ENCODE measurements at regions not wholly inside any gene's neighbourhood (a gene's known extent, or its start where the extent isn't known, plus 50 kb on each side); places are given as distances from the start of the nearest gene placed in this dataset.

GRCh38 chr6:127032971-127033370 lies 85.5 kb upstream of the RSPO3 start:
- no peak overlapping the region for H3K4me3 ChIP-seq (ENCODE audit: low read depth, low read length)
- DNase-seq (ENCODE audit: low read depth): no peak
- TF ChIP-seq MAX (IDR thresholded peaks at IDR 0.05; ENCODE audit: low read depth, low read length) (no peak), POLR2A (IDR thresholded peaks at IDR 0.05; ENCODE audit: extremely low read depth, insufficient read length) (no peak), MYC (IDR thresholded peaks at IDR 0.05; ENCODE audit: low read depth, low read length) (no peak), CTCF (IDR thresholded peaks at IDR 0.05; ENCODE audit: low read depth, low read length) (no peak)

GRCh38 chr6:127051571-127052260 lies 66.8 kb upstream of the RSPO3 start:
- no peak for DNase-seq (ENCODE audit: low read depth)
- H3K4me3 ChIP-seq (ENCODE audit: low read depth, low read length): no peak overlapping the region
- TF ChIP-seq CTCF (IDR thresholded peaks at IDR 0.05; ENCODE audit: low read depth, low read length): no peak
- TF ChIP-seq MYC (IDR thresholded peaks at IDR 0.05; ENCODE audit: low read depth, low read length): no peak
- no peak for TF ChIP-seq MAX (IDR thresholded peaks at IDR 0.05; ENCODE audit: low read depth, low read length)
- no peak for TF ChIP-seq POLR2A (IDR thresholded peaks at IDR 0.05; ENCODE audit: extremely low read depth, insufficient read length)

- no peak overlapping the region for H3K4me3 ChIP-seq (ENCODE audit: low read depth, low read length)
- no peak for DNase-seq (ENCODE audit: low read depth)
- TF ChIP-seq MAX (IDR thresholded peaks at IDR 0.05; ENCODE audit: low read depth, low read length): no peak
- TF ChIP-seq POLR2A (IDR thresholded peaks at IDR 0.05; ENCODE audit: extremely low read depth, insufficient read length): no peak
- TF ChIP-seq CTCF (IDR thresholded peaks at IDR 0.05; ENCODE audit: low read depth, low read length): no peak
- TF ChIP-seq MYC (IDR thresholded peaks at IDR 0.05; ENCODE audit: low read depth, low read length): no peak
Measured at GRCh38 chr6:127053032-127053874, 65.2 kb upstream of the RSPO3 start.

GRCh38 chr6:127053875-127054235 lies 64.6 kb upstream of the RSPO3 start:
- no peak overlapping the region for H3K4me3 ChIP-seq (ENCODE audit: low read depth, low read length)
- no peak for DNase-seq (ENCODE audit: low read depth)
- TF ChIP-seq MYC (IDR thresholded peaks at IDR 0.05; ENCODE audit: low read depth, low read length) (no peak), POLR2A (IDR thresholded peaks at IDR 0.05; ENCODE audit: extremely low read depth, insufficient read length) (no peak), CTCF (IDR thresholded peaks at IDR 0.05; ENCODE audit: low read depth, low read length) (no peak), MAX (IDR thresholded peaks at IDR 0.05; ENCODE audit: low read depth, low read length) (no peak)

- DNase-seq (ENCODE audit: low read depth): no peak
- no peak overlapping the region for H3K4me3 ChIP-seq (ENCODE audit: low read depth, low read length)
- TF ChIP-seq MYC (IDR thresholded peaks at IDR 0.05; ENCODE audit: low read depth, low read length) (no peak), CTCF (IDR thresholded peaks at IDR 0.05; ENCODE audit: low read depth, low read length) (no peak), MAX (IDR thresholded peaks at IDR 0.05; ENCODE audit: low read depth, low read length) (no peak), POLR2A (IDR thresholded peaks at IDR 0.05; ENCODE audit: extremely low read depth, insufficient read length) (no peak)
Measured at GRCh38 chr6:127058027-127058426, 60.4 kb upstream of the RSPO3 start.

Data from NB4 (cell line).